ENCODE measurements at regions not wholly inside any gene's neighbourhood (a gene's known extent, or its start where the extent isn't known, plus 50 kb on each side); places are given as distances from the start of the nearest gene placed in this dataset.

GRCh38 chr13:107851670-107852069, 363.7 kb downstream of the LIG4 start:
- no peak for DNase-seq

- no peak for DNase-seq
These were observed 367.9 kb downstream of the LIG4 start for GRCh38 chr13:107847406-107847805.

- DNase-seq, result no peak
These were observed 368.7 kb downstream of the LIG4 start for GRCh38 chr13:107846642-107847041.

- no peak for DNase-seq
These were observed 369.4 kb downstream of the LIG4 start for GRCh38 chr13:107845911-107846310.

GRCh38 chr13:107843681-107844080, 371.7 kb downstream of the LIG4 start:
- no peak for DNase-seq

GRCh38 chr13:107843281-107843680, 372.1 kb downstream of the LIG4 start:
- no peak for DNase-seq

GRCh38 chr13:107842562-107843180, 372.7 kb downstream of the LIG4 start:
- DNase-seq, result no peak

GRCh38 chr13:107838588-107839161, 376.7 kb downstream of the LIG4 start:
- no peak for DNase-seq

GRCh38 chr13:107836685-107837084, 378.7 kb downstream of the LIG4 start:
- DNase-seq, result no peak

GRCh38 chr13:107835339-107836018, 379.9 kb downstream of the LIG4 start:
- DNase-seq, result no peak

GRCh38 chr13:107834717-107835116, 380.6 kb downstream of the LIG4 start:
- DNase-seq, result no peak

- DNase-seq, result no peak
These were observed 381.1 kb downstream of the LIG4 start for GRCh38 chr13:107834281-107834680.

- no peak for DNase-seq
These were observed 382.7 kb downstream of the LIG4 start for GRCh38 chr13:107832500-107833100.

- no peak for DNase-seq
These were observed 384.5 kb downstream of the LIG4 start for GRCh38 chr13:107830804-107831203.

GRCh38 chr13:107827840-107828549, 387.3 kb downstream of the LIG4 start:
- DNase-seq, result no peak

- no peak for DNase-seq
These were observed 390.7 kb downstream of the LIG4 start for GRCh38 chr13:107824635-107825034.

GRCh38 chr13:107822006-107822405, 393.3 kb downstream of the LIG4 start:
- no peak for DNase-seq

- DNase-seq, result no peak
These were observed 393.8 kb downstream of the LIG4 start for GRCh38 chr13:107821492-107821891.

GRCh38 chr13:107819071-107819470, 396.3 kb downstream of the LIG4 start:
- DNase-seq, result no peak

GRCh38 chr13:107817647-107818287, 397.6 kb downstream of the LIG4 start:
- DNase-seq, result no peak

GRCh38 chr13:107812014-107812412, 403.3 kb downstream of the LIG4 start:
- no peak for DNase-seq

- DNase-seq, result no peak
These were observed 403.9 kb downstream of the LIG4 start for GRCh38 chr13:107811233-107812013.

Measured in DMS 273 treated with DMSO at 0.1 percent for 48 hours (cell line).